Kidney glomerular epithelial cell (primary cell): ENCODE measurements at regions not wholly inside any gene's neighbourhood (a gene's known extent, or its start where the extent isn't known, plus 50 kb on each side); places are given as distances from the start of the nearest gene placed in this dataset.
"Not testable (repeated sequence)": the region's sequence is repeated elsewhere in the genome, so short reads cannot be mapped to it uniquely, and the experiment has no call there.

ENCODE experiments used
- DNase-seq: peaks from one replicate; lab custom pipeline; 2025; lab: John Stamatoyannopoulos, UW

- no peak for DNase-seq
These were observed 614.3 kb upstream of the MIS18BP1 start for GRCh38 chr14:45867046-45867894.

DNA sequence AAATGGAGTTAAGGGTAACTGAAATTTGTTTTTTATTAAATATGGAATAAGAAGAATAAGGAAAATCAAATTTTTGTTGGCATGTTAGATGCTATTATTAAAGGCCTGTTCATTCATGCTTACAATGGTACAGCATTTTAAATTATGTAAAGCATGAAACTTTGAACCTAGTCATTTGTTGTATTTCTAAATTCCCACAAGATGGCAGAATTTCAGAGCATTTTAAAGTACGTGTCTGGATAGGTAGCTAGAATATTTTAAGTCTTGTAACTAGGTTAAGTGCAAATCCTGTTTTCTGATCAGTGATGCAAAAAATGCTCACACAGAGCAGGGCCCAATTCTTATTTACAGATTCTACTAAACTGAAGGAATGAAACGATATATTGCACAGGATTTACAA lies 585.6 kb upstream of the MIS18BP1 start:
- peak; percentile 11 for DNase-seq

DNA sequence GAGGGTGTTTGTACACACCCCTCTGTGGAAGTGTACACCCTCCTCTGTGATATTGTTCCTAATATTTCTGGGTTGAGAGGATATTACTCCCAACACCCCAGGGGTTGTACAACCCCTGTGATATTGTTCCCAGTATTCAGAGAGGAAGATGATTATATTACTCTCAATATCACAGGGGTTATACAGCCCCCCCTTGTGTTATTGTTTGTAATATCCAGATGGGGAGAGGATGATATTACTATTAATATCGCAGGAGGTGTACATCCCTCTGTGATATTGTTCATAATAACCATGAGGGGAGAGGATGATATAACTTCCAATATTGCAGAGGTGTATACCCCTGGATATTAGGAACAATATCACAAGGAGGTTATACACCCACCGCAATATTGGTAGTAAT lies 566.1 kb upstream of the MIS18BP1 start:
- no peak for DNase-seq

DNA sequence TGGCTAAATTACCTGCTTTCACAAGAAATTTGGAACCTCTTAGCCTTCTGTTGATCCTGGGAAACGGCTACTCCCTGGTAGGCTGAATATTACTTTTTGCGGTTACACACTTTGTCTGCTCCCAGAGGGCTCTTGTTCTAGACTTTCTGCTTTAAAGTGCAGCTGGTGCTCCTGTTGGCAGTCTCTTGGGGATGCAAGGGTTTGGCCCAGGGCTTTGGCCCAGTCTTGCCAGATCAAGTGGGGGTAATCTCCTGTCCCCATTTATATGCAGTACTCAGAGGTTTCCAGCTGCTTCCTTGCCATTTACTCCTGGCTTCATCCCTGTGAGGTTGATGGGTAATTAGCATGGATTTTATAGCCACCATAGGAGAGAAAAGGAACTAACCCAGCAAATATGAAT lies 558.2 kb upstream of the MIS18BP1 start:
- no peak for DNase-seq

DNA sequence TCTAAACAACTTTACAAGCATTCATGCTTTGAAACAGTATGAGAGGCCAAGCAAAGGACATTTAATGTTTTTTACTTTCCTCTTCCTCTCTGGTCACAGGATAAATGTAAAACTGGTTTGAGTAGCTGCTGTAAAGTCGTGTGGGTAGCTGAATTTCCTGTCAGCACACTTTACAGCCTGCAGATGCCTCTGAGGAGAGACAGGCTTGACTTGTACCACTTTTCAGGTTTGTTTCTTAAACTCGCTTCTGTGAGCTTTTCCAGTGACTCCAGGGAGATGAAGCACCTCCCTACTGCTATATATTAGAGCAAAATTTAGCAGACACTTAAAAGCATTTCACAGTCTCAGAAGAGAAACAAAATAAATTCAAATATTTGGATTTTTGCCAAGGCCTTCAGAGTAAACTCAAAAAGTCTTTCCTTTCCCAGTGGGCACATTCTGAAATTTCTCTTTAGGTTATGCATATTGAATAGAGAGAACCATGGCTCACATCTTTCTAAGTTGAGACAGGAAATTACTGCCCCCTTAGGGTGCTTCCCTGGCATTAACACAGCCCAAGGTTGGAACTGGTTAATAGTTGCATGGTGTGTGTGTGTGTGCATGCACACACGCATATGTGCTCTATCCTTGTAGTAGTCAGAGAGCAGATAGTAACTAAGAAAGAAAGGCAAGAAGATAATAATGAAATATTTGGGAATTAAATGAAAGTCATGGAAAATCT lies 557.3 kb upstream of the MIS18BP1 start:
- DNase-seq, result peak; percentile 4

DNA sequence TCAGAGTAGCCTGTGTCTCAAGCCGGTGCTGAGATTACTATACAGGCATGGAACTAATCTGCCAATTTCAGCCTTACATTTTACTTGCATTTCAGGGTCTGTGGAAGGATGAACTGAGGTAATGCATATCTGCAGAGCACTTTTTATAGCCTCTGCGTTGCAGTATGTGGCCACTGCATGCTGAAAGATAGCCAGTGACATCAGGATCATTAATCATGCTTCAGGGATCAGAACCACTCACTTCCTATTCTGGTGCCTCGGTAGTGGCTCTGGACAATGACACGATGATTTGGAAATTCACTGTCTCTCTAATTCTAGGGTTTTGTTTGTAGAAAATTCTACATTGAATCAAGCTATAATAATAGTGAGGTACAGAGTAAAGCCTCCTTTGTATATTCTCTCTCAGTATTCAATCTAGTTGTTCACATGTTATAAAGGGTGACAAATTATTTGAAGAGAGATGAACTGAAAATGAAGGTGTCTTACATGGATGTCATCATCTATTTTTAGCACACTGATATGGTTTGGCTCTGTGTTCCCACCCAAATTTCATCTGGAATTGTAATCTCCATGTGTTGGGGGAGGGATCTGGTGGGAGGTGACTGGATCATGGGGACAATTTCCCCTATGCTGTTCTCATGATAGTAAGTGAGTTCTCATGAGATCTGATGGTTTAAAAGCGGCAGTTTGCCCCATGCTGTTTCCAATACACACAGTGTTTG lies 554.3 kb upstream of the MIS18BP1 start:
- no peak for DNase-seq

- no peak for DNase-seq
These were observed 546.5 kb upstream of the MIS18BP1 start for GRCh38 chr14:45799511-45799910.

DNA sequence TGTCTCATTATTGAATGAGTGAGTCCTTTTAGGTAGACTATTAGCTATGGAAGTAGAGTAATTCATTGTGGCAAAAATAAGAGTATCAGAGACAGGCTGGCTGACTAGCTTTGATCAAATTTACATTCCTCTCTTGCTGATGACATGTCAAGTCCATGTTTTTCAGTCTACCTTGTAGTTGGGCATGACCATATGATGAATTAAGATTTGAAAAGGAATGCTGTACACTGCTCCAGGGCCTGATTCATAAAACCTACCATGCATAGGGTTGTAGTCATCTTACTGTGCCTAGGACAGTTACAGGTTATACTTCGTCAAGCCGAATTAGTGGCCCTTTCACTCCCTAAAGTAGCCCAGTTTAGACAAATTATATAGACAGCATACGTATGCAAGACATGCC lies 545.7 kb upstream of the MIS18BP1 start:
- DNase-seq, result no peak

DNA sequence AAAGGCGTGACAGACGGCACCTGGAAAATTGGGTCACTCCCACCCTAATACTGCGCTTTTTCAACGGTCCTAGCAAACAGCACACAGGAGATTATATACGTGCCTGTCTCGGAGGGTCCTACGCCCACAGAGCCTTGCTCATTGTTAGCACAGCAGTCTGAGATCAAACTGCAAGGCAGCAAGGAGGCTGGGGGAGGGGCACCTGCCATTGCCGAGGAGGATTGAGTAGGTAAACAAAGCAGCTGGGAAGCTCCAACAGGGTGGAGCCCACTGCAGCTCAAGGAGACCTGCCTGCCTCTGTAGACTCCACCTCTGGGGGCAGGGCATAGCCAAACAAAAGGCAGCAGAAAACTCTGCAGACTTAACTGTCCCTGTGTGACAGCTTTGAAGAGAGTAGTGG lies 543.0 kb upstream of the MIS18BP1 start:
- not testable (repeated sequence) for DNase-seq

GRCh38 chr14:45793081-45793480 lies 540.1 kb upstream of the MIS18BP1 start:
- no peak for DNase-seq

- no peak for DNase-seq
These were observed 537.3 kb upstream of the MIS18BP1 start for GRCh38 chr14:45790293-45790692.

GRCh38 chr14:45787167-45787566 lies 534.2 kb upstream of the MIS18BP1 start:
- DNase-seq, result no peak

DNA sequence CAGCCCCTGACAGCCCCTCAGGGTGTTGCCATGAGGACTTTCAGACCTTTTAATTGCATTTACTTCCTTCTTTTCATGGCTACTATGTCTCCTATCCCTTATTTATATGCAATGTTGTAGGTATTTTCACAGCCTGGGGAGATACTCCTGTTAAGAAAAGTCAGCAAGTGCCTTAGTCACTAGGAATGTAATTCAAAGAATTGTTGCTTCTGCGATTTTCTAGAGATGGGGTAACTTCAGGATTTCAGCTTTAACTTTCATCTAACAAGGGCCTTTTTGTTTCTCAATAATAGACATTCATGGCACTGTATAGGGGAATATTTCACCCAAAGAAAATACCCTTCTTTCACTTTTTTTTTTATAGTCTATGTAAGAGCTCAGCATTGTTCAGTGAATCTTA lies 533.3 kb upstream of the MIS18BP1 start:
- DNase-seq, result no peak

DNA sequence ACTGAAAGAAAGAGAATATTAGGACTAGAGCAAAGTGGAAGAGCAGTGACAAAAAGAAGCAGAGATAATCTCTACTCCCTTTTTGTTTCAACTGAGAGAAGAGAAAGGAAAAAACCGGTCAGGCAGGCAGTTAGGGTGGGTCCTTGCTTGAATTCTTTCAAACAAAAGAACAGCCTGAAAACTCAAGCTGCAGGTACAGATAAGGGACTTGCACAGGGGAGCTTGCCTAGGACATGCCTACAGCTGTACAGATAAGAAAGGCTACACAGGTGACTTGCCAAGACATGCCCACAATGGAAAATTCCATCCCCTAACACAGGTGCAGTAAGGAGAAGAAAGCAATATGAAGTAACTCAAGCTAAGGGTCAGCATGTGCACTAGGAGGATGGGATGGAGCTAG lies 532.2 kb upstream of the MIS18BP1 start:
- DNase-seq, result no peak

DNA sequence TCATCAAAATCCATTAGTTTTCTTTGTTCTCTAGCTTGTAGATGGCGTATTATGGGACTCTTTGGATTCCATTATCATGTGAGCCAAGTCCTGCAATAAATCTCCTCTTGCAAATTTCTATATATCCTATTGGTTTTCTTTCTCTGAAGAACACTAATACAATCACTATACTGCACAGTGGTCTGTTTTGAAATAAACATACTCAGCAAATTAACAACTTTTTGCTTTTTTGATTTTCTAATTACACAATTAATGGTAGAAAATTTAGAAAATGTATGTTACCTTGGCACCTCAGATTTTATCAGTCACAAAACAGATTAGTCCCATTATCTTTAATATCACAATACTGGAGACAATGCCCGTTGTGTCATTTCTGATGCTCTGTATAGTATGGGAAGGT lies 513.2 kb upstream of the MIS18BP1 start:
- no peak for DNase-seq

GRCh38 chr14:45757655-45758054 lies 504.7 kb upstream of the MIS18BP1 start:
- DNase-seq, result no peak

GRCh38 chr14:45756412-45756811 lies 503.4 kb upstream of the MIS18BP1 start:
- DNase-seq, result not testable (repeated sequence)

DNA sequence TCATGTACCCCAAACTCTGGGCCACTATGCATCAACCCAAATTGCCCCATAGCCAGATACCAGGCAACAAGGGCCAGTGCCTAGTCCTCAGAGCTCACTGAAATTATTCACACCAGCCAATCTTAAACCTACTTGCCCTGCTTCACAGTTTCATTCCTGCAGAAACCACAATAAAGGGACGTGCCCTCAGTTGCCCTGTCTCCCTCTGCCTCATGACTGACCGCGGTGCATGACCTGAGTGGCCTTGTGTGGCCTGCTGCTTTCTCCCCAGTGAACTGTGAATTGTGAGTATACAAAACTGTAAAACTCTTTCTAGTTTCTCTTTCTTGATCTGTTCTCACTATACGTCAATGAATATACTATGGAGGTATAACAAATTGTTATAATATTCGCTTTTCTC lies 490.9 kb upstream of the MIS18BP1 start:
- DNase-seq, result peak; percentile 9

DNA sequence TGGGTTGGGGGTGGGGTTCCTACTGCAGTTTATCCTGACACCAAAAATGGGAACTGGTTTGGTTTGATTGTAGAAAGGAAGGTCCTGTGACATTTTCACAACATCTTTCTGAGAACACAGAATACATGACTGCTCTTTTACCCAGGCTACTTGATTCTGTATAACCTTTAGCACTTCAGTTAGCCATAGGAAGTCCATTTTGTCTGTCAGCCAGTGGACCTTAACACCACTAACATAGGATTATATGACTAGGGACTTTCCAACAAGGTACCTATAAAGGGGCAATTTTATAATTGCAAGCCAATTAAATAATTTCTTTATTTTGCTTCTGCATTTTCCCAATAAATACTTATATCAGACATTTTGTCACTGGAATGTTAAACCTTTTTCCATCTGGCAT lies 489.2 kb upstream of the MIS18BP1 start:
- DNase-seq, result no peak

DNA sequence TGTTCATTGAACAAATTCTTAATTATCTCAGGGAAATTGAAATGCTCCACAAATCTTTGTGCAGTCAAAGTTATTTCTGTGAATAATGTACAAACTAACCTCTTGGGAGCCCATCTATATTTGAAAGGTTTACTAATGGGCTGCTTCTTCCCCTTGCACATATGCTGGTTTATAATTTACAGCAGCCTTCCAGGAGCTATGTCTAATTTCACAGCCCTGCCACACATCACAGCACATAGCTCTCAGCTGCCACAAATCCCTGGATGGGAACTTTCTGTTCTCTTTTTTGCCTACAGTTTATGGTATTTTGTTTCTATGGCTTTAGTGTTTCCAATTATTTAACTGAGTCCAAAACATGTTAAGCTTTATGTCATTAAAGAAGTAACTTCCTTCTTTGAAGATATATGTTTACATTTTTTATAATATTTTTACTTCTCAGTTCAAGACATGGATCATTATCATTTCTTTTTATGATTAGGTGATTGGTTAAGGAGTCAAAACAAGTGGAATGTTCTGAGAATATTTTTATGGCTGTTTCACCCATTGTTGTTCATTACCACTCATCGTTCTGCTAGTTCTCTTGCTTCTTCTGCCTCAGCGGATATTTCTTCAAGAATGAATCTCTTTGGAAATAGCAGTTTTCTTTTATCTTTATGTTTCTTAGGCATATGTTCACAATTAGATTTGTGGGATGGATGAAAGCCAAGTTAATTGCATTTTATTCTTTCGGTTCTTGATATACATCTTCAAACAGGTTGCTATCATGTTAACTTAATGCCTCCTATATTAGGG lies 475.6 kb upstream of the MIS18BP1 start:
- DNase-seq, result peak; percentile 55

DNA sequence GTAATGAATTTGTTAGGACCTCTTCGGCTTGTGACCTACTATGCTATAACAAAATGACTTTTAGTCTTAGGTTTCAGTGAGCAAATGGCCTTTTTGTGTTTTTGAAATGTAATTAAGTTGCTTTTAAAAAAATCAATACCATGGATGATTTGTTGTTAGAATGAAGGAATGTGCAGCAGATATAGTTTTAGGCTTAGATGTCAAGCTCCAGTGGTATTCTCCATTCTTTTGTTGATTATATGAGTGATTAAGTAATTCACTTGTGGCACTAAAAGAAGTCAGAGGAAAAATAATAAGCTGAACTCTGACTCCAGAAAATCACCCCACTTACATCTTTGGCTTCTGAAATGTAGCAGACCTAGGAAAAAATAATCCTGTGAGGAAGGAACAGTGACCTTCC lies 474.1 kb upstream of the MIS18BP1 start:
- no peak for DNase-seq

DNA sequence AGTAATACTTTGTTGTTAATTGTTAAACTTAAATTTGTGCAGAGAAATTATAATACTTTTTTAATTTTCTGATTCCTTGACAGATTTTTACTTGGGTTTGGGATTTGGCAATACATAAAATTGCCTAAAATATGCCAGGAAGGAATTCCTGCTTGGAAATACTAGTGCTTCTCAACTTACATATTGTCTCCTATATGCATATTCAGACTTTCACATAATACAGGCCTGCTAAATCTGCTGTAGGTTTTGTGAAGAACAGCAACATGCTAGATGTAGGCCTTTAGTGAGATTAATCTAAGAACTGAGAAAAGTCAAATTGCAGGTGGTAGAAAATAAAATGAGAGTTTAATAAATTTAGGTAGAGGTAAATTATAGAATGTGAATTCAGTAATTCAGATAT lies 468.5 kb upstream of the MIS18BP1 start:
- DNase-seq, result no peak
